SU-DHL-6 (cell line): ENCODE measurements at regions not wholly inside any gene's neighbourhood (a gene's known extent, or its start where the extent isn't known, plus 50 kb on each side); places are given as distances from the start of the nearest gene placed in this dataset.

Source experiments
- CTCF ChIP-seq: fragments of 200-600 bp; sonication (generic); IDR thresholded peaks from one replicate; pipeline ENCODE4 v1.5.1; 2017; ENCODE audit warnings: antibody characterized with exemption, mild to moderate bottlenecking, low read length, moderate library complexity; ENCODE audit not compliant: insufficient read depth, poor library complexity, severe bottlenecking
- EZH2phosphoT487 ChIP-seq: fragments of 200-600 bp; sonication (generic), shearing (Covaris generic); conservative IDR thresholded peaks from 2 replicates; pipeline ENCODE4 v1.6.1; 2018; ENCODE audit warnings: mild to moderate bottlenecking, antibody characterized with exemption, low read length, moderate library complexity, mixed read lengths

- TF ChIP-seq EZH2phosphoT487 (no peak), CTCF (no peak)
Measured at GRCh38 chr9:6067426-6067825, 52.0 kb upstream of the RANBP6 start.
